Liver (tissue), 8 donors: ENCODE measurements at regions not wholly inside any gene's neighbourhood (a gene's known extent, or its start where the extent isn't known, plus 50 kb on each side); places are given as distances from the start of the nearest gene placed in this dataset.

Experiments used
- DNase-seq: peaks from one replicate; pipeline ENCODE4 v3.0.0-alpha.2; 2017; ENCODE audit warnings: low spot score
- H3K27ac ChIP-seq, 2 donors: one replicate each; pipeline ENCODE4 v1.7.0; 2013; ENCODE audit warnings: inconsistent platforms in 2 of 2, low read length in 2 of 2, control low read depth in 1 of 2, low read depth in 1 of 2, mild to moderate bottlenecking in 1 of 2
- H3K27me3 ChIP-seq, 4 donors: one replicate each; pipeline versions ENCODE4 v1.6.1 to v1.7.0; 2013; ENCODE audit warnings: low read length in 3 of 4, inconsistent platforms in 1 of 4, mild to moderate bottlenecking in 1 of 4, moderate library complexity in 1 of 4; ENCODE audit not compliant: control insufficient read depth in 4 of 4, insufficient read depth in 4 of 4
- H3K36me3 ChIP-seq, 4 donors: one replicate each; pipeline versions ENCODE4 v1.6.1 to v1.7.0; 2013; ENCODE audit warnings: low read length in 3 of 4, mild to moderate bottlenecking in 3 of 4, low read depth in 1 of 4, moderate library complexity in 1 of 4; ENCODE audit not compliant: control insufficient read depth in 4 of 4, insufficient read depth in 3 of 4
- H3K4me1 ChIP-seq, 4 donors: one replicate each; pipeline versions ENCODE4 v1.6.1 to v1.7.0; 2013; ENCODE audit warnings: low read length in 3 of 4, mild to moderate bottlenecking in 3 of 4, moderate library complexity in 1 of 4; ENCODE audit not compliant: control insufficient read depth in 4 of 4, insufficient read depth in 4 of 4
- H3K4me3 ChIP-seq, 3 donors: one replicate each; pipeline versions ENCODE4 v1.6.1 to v1.7.0; 2013; ENCODE audit warnings: low read length in 3 of 3, control low read depth in 1 of 3, low read depth in 1 of 3, mild to moderate bottlenecking in 1 of 3
- H3K9ac ChIP-seq, 2 donors: one replicate each; pipeline ENCODE4 v1.7.0; 2013; ENCODE audit warnings: low read length in 2 of 2, mild to moderate bottlenecking in 2 of 2, moderate library complexity in 2 of 2, control low read depth in 1 of 2, low read depth in 1 of 2
- H3K9me3 ChIP-seq, 4 donors: one replicate each; pipeline versions ENCODE4 v1.6.1 to v1.7.0; 2013; ENCODE audit warnings: low read length in 3 of 4; ENCODE audit not compliant: control insufficient read depth in 4 of 4
- ATF3 ChIP-seq: IDR thresholded peaks from 2 replicates; pipeline ENCODE4 v1.6.1; 2016; ENCODE audit warnings: antibody characterized with exemption
- CTCF ChIP-seq: fragments of 150-350 bp; IDR thresholded peaks from 2 replicates; pipeline ENCODE4 v1.5.1; 2017; ENCODE audit warnings: improper control_type of control experiment, low read depth, low read length; ENCODE audit not compliant: missing input control
- EGR1 ChIP-seq, 2 donors: IDR thresholded peaks; 2 replicates each; pipeline ENCODE4 v1.6.1; 2016 to 2018; ENCODE audit warnings: antibody characterized with exemption in 2 of 2, low read depth in 2 of 2
- FOXA2 ChIP-seq: IDR thresholded peaks from 2 replicates; pipeline ENCODE4 v1.6.1; 2016; ENCODE audit warnings: antibody characterized with exemption
- GABPA ChIP-seq, 2 donors: IDR thresholded peaks in 1 of 2; conservative IDR thresholded peaks in 1 of 2; 2 replicates each; pipeline ENCODE4 v1.6.1; 2016; ENCODE audit warnings: antibody characterized with exemption in 2 of 2, mild to moderate bottlenecking in 1 of 2, moderate library complexity in 1 of 2
- HNF4A ChIP-seq, 2 donors: conservative IDR thresholded peaks; 2 replicates each; pipeline ENCODE4 v1.6.1; 2016; ENCODE audit warnings: antibody characterized with exemption in 2 of 2, mild to moderate bottlenecking in 2 of 2
- HNF4G ChIP-seq: IDR thresholded peaks from 2 replicates; pipeline ENCODE4 v1.6.1; 2016; ENCODE audit warnings: antibody characterized with exemption
- JUND ChIP-seq, 2 donors: IDR thresholded peaks; 2 replicates each; pipeline ENCODE4 v1.6.1; 2016; ENCODE audit warnings: antibody characterized with exemption in 2 of 2
- MAX ChIP-seq: IDR thresholded peaks from 2 replicates; pipeline ENCODE4 v1.6.1; 2016; ENCODE audit warnings: antibody characterized with exemption
- NR2F2 ChIP-seq: IDR thresholded peaks from 2 replicates; pipeline ENCODE4 v1.6.1; 2016; ENCODE audit warnings: antibody characterized with exemption
- REST ChIP-seq: IDR thresholded peaks from 2 replicates; pipeline ENCODE4 v1.6.1; 2016; ENCODE audit warnings: antibody characterized with exemption, mild to moderate bottlenecking
- RXRA ChIP-seq, 2 donors: IDR thresholded peaks; 2 replicates each; pipeline ENCODE4 v1.6.1; 2017 to 2018; ENCODE audit warnings: antibody characterized with exemption in 2 of 2, mild to moderate bottlenecking in 1 of 2
- SP1 ChIP-seq: IDR thresholded peaks from 2 replicates; pipeline ENCODE4 v1.6.1; 2018; ENCODE audit warnings: antibody characterized with exemption, mild to moderate bottlenecking
- TAF1 ChIP-seq: conservative IDR thresholded peaks from 2 replicates; pipeline ENCODE4 v1.6.1; 2016; ENCODE audit warnings: antibody characterized with exemption, mild to moderate bottlenecking
- YY1 ChIP-seq: IDR thresholded peaks from 2 replicates; pipeline ENCODE4 v1.6.1; 2016; ENCODE audit warnings: antibody characterized with exemption, mild to moderate bottlenecking
- ZBTB33 ChIP-seq: IDR thresholded peaks from 2 replicates; pipeline ENCODE4 v1.6.1; 2016; ENCODE audit warnings: antibody characterized with exemption
- WGBS: extraction: QIAGEN DNeasy Blood & Tissue Kit; methylation state at CpG from one replicate; pipeline ENCODE4 v1.1.7; 2013; 5-methylcytosine and 5-hydroxymethylcytosine counted together
- donor health status: healthy.
- donor health status: healthy.
- donor health status: healthy.
- donor health status: healthy.
- donor health status: healthy.

GRCh38 chr1:195076682-195077081, 1531.6 kb downstream of the KCNT2 start:
- H3K4me1 ChIP-seq, result no peaks in the 10 kb centered on the region
- no peak overlapping the region for H3K9ac ChIP-seq
- H3K9me3 ChIP-seq, result no peaks in the 10 kb centered on the region
- no peak overlapping the region for H3K4me3 ChIP-seq
- WGBS, result 72% methylated on average over 1 of the region's 1 CpG
- H3K27me3 ChIP-seq, result no peaks in the 10 kb centered on the region
- no peak for DNase-seq
- H3K36me3 ChIP-seq, result no peaks in the 10 kb centered on the region
- H3K27ac ChIP-seq, result no peak overlapping the region
- TF ChIP-seq YY1 (no peak), CTCF (no peak), GABPA (IDR thresholded peaks at IDR 0.05 in 1 of 2, conservative IDR thresholded peaks at IDR 0.05 in 1 of 2) (no peak), RXRA (IDR thresholded peaks at IDR 0.05) (no peak), JUND (IDR thresholded peaks at IDR 0.05) (no peak)

- TF ChIP-seq REST (no peak), MAX (no peak), HNF4A (conservative IDR thresholded peaks at IDR 0.05) (no peak), NR2F2 (no peak), SP1 (no peak), CTCF (no peak), ATF3 (no peak), FOXA2 (no peak), ZBTB33 (no peak), RXRA (IDR thresholded peaks at IDR 0.05) (no peak), YY1 (no peak), TAF1 (no peak), HNF4G (no peak), EGR1 (IDR thresholded peaks at IDR 0.05; ENCODE audit: low read depth in 2 of 2) (no peak), GABPA (IDR thresholded peaks at IDR 0.05 in 1 of 2, conservative IDR thresholded peaks at IDR 0.05 in 1 of 2) (no peak), JUND (IDR thresholded peaks at IDR 0.05) (no peak)
- WGBS, result 86% methylated on average over 2 of the region's 2 CpGs
- H3K27me3 ChIP-seq, result no peaks in the 10 kb centered on the region
- no peak overlapping the region for H3K27ac ChIP-seq
- no peaks in the 10 kb centered on the region for H3K36me3 ChIP-seq
- H3K9me3 ChIP-seq, result no peaks in the 10 kb centered on the region
- no peak for DNase-seq
- no peak overlapping the region for H3K9ac ChIP-seq
- no peak overlapping the region for H3K4me3 ChIP-seq
- H3K4me1 ChIP-seq, result no peaks in the 10 kb centered on the region
Observed at GRCh38 chr1:195075973-195076372, 1532.3 kb downstream of the KCNT2 start.
